ENCODE measurements at regions not wholly inside any gene's neighbourhood (a gene's known extent, or its start where the extent isn't known, plus 50 kb on each side); places are given as distances from the start of the nearest gene placed in this dataset.

DNA sequence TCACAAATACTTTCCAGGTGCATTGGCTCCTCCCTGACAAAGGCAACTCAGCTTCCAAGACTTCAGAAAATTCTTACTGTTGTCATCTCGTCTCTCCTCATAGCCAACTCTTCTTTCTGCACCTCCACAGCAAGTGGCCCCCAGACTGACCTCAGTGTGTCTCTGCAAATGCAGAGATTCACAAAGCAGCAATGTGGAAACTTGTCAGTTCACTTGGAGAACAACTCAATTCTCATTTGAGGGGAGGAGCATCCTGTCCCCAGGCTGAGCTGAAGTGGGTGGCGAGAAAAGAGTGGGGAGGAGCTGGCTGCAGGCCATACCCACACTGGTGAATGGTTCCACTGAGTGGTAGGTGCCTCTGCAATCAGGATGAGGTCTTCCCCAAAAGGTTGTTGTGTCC is 248.7 kb upstream of the IL12A start:
- ATAC-seq, result peak; percentile 44; the same call in 1 of the 3 replicates
- no peak for TF ChIP-seq PPARA (CRISPR knock-in tag; IDR thresholded peaks at IDR 0.05; ENCODE audit: borderline replicate concordance)
- TF ChIP-seq OSR1 (CRISPR knock-in tag; IDR thresholded peaks at IDR 0.05), result no peak
- no peak for TF ChIP-seq ESRRG (CRISPR knock-in tag; IDR thresholded peaks at IDR 0.05)
- TF ChIP-seq, protein P1, sequence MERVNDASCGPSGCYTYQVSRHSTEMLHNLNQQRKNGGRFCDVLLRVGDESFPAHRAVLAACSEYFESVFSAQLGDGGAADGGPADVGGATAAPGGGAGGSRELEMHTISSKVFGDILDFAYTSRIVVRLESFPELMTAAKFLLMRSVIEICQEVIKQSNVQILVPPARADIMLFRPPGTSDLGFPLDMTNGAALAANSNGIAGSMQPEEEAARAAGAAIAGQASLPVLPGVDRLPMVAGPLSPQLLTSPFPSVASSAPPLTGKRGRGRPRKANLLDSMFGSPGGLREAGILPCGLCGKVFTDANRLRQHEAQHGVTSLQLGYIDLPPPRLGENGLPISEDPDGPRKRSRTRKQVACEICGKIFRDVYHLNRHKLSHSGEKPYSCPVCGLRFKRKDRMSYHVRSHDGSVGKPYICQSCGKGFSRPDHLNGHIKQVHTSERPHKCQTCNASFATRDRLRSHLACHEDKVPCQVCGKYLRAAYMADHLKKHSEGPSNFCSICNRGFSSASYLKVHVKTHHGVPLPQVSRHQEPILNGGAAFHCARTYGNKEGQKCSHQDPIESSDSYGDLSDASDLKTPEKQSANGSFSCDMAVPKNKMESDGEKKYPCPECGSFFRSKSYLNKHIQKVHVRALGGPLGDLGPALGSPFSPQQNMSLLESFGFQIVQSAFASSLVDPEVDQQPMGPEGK (CRISPR knock-in tag; IDR thresholded peaks at IDR 0.05; ENCODE audit: borderline replicate concordance), result no peak
- no peak for TF ChIP-seq GLIS3 (CRISPR knock-in tag; IDR thresholded peaks at IDR 0.05)
- no peak for TF ChIP-seq BACH2 (CRISPR knock-in tag; IDR thresholded peaks at IDR 0.05; ENCODE audit: borderline replicate concordance)
- no peak for TF ChIP-seq TOX (CRISPR knock-in tag; IDR thresholded peaks at IDR 0.05; ENCODE audit: borderline replicate concordance)
- TF ChIP-seq CSDC2 (CRISPR knock-in tag; IDR thresholded peaks at IDR 0.05), result no peak
- no peak for TF ChIP-seq ZNF565 (CRISPR knock-in tag; conservative IDR thresholded peaks at IDR 0.05; ENCODE audit: low read depth)
- TF ChIP-seq, protein P2, sequence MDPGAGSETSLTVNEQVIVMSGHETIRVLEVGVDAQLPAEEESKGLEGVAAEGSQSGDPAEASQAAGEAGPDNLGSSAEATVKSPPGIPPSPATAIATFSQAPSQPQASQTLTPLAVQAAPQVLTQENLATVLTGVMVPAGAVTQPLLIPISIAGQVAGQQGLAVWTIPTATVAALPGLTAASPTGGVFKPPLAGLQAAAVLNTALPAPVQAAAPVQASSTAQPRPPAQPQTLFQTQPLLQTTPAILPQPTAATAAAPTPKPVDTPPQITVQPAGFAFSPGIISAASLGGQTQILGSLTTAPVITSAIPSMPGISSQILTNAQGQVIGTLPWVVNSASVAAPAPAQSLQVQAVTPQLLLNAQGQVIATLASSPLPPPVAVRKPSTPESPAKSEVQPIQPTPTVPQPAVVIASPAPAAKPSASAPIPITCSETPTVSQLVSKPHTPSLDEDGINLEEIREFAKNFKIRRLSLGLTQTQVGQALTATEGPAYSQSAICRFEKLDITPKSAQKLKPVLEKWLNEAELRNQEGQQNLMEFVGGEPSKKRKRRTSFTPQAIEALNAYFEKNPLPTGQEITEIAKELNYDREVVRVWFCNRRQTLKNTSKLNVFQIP (CRISPR knock-in tag; IDR thresholded peaks at IDR 0.05; ENCODE audit: borderline replicate concordance, low read depth), result no peak
- TF ChIP-seq ZC3H10 (CRISPR knock-in tag; IDR thresholded peaks at IDR 0.05), result no peak
- no peak for TF ChIP-seq TCF4 (CRISPR knock-in tag; IDR thresholded peaks at IDR 0.05; ENCODE audit: borderline replicate concordance)
- no peak for TF ChIP-seq ARNTL (CRISPR knock-in tag; IDR thresholded peaks at IDR 0.05; ENCODE audit: borderline replicate concordance, low read depth)
- no peak for TF ChIP-seq SNAI2 (CRISPR knock-in tag; IDR thresholded peaks at IDR 0.05)
- TF ChIP-seq, protein P3, sequence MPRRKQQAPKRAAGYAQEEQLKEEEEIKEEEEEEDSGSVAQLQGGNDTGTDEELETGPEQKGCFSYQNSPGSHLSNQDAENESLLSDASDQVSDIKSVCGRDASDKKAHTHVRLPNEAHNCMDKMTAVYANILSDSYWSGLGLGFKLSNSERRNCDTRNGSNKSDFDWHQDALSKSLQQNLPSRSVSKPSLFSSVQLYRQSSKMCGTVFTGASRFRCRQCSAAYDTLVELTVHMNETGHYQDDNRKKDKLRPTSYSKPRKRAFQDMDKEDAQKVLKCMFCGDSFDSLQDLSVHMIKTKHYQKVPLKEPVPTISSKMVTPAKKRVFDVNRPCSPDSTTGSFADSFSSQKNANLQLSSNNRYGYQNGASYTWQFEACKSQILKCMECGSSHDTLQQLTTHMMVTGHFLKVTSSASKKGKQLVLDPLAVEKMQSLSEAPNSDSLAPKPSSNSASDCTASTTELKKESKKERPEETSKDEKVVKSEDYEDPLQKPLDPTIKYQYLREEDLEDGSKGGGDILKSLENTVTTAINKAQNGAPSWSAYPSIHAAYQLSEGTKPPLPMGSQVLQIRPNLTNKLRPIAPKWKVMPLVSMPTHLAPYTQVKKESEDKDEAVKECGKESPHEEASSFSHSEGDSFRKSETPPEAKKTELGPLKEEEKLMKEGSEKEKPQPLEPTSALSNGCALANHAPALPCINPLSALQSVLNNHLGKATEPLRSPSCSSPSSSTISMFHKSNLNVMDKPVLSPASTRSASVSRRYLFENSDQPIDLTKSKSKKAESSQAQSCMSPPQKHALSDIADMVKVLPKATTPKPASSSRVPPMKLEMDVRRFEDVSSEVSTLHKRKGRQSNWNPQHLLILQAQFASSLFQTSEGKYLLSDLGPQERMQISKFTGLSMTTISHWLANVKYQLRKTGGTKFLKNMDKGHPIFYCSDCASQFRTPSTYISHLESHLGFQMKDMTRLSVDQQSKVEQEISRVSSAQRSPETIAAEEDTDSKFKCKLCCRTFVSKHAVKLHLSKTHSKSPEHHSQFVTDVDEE (CRISPR knock-in tag; IDR thresholded peaks at IDR 0.05), result no peak
- TF ChIP-seq ZNF8 (CRISPR knock-in tag; IDR thresholded peaks at IDR 0.05), result no peak
- TF ChIP-seq RARB (CRISPR knock-in tag; IDR thresholded peaks at IDR 0.05), result no peak
- TF ChIP-seq ZFP30 (CRISPR knock-in tag; IDR thresholded peaks at IDR 0.05), result no peak
- TF ChIP-seq ZFP3 (CRISPR knock-in tag; IDR thresholded peaks at IDR 0.05), result no peak

DNA sequence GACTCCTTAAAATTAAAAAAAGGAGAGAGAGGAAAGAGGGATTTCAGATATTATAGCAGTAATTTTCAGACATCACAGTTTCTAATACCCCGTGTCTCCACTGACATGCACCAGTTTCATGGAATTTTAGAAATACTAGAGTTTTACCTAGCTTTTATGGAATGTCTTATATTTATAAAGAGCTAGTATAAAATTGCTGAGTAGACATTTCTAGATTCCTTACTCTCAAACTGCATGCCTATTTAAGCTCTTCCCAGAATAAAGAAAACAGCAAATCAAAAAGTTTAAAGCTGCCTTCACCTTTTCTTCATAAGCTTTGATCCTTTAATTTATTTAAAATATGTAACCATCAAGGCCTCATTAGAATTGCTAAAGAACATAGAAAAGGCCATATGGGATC is 247.4 kb upstream of the IL12A start:
- no peak for ATAC-seq
- no peak for TF ChIP-seq RARB (CRISPR knock-in tag; IDR thresholded peaks at IDR 0.05)
- TF ChIP-seq GLIS3 (CRISPR knock-in tag; IDR thresholded peaks at IDR 0.05), result no peak
- TF ChIP-seq ZFP30 (CRISPR knock-in tag; IDR thresholded peaks at IDR 0.05), result no peak
- no peak for TF ChIP-seq SNAI2 (CRISPR knock-in tag; IDR thresholded peaks at IDR 0.05)
- no peak for TF ChIP-seq ZC3H10 (CRISPR knock-in tag; IDR thresholded peaks at IDR 0.05)
- TF ChIP-seq BACH2 (CRISPR knock-in tag; IDR thresholded peaks at IDR 0.05; ENCODE audit: borderline replicate concordance), result no peak
- TF ChIP-seq OSR1 (CRISPR knock-in tag; IDR thresholded peaks at IDR 0.05), result no peak
- TF ChIP-seq TCF4 (CRISPR knock-in tag; IDR thresholded peaks at IDR 0.05; ENCODE audit: borderline replicate concordance), result no peak
- TF ChIP-seq ZFP3 (CRISPR knock-in tag; IDR thresholded peaks at IDR 0.05), result no peak
- TF ChIP-seq, protein P2 (CRISPR knock-in tag; IDR thresholded peaks at IDR 0.05; ENCODE audit: borderline replicate concordance, low read depth), result no peak
- no peak for TF ChIP-seq ZNF565 (CRISPR knock-in tag; conservative IDR thresholded peaks at IDR 0.05; ENCODE audit: low read depth)
- no peak for TF ChIP-seq TOX (CRISPR knock-in tag; IDR thresholded peaks at IDR 0.05; ENCODE audit: borderline replicate concordance)
- TF ChIP-seq, protein P1 (CRISPR knock-in tag; IDR thresholded peaks at IDR 0.05; ENCODE audit: borderline replicate concordance), result no peak
- no peak for TF ChIP-seq ISL1 (CRISPR knock-in tag; IDR thresholded peaks at IDR 0.05)

All from SK-N-SH treated with all-trans-retinoic acid at 6 μM for 48 hours (cell line).